Fibroblast of the aortic adventitia (primary cell): ENCODE measurements at regions not wholly inside any gene's neighbourhood (a gene's known extent, or its start where the extent isn't known, plus 50 kb on each side); places are given as distances from the start of the nearest gene placed in this dataset.

Source experiments
- DNase-seq: peaks from one replicate; pipeline ENCODE4 v3.0.0-alpha.2; 2010; ENCODE audit warnings: low read depth
- H3K4me3 ChIP-seq: 2 replicates; pipeline ENCODE4 v1.5.1; 2011; ENCODE audit warnings: low read depth, mild to moderate bottlenecking, control low read depth, low read length, moderate library complexity
- TF ChIP-seq, protein P1 (sequence below): IDR thresholded peaks from 2 replicates; pipeline ENCODE4 v1.5.1; 2011; ENCODE audit warnings: mild to moderate bottlenecking, low read length, control low read depth, inconsistent platforms; ENCODE audit not compliant: insufficient read depth

DNA sequence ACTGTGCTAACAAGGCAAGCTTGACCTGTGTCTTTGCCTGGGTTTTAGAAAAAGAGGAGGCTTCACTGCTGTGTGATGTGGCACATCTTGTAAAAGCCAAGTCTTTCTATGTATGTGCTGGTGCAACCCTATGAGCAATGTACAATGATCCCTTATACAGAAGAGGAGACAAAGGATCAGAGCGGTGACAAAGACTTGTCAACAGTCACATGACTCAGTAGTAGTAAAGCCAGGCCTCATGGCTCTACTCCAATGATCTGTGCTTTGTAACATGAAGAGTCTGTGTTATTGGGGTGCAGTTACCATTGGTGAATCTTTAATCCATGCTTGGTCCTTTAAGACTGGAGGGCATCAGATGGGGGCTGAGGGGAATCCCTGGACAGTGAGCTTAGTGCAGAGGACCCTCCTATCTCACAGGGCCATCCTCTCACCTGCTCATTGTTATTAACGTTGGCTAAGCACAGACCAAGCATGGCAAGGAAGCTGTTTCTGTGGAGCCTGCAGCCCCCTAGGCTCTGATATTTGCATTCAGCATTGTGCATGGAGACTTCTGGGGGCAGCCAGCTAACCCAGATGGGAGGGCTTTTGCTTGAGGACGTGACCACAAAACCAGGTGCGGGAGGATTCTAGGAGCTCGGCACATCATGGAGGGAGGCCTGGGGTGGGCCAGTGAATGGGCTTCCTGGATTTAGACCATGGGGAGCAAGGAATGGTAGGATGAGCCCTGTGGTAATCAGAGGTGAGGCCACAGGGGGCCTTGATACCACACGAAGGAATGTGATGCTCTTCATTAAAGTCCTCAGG is 308.8 kb upstream of the ZNF32 start:
- TF ChIP-seq, protein P1, sequence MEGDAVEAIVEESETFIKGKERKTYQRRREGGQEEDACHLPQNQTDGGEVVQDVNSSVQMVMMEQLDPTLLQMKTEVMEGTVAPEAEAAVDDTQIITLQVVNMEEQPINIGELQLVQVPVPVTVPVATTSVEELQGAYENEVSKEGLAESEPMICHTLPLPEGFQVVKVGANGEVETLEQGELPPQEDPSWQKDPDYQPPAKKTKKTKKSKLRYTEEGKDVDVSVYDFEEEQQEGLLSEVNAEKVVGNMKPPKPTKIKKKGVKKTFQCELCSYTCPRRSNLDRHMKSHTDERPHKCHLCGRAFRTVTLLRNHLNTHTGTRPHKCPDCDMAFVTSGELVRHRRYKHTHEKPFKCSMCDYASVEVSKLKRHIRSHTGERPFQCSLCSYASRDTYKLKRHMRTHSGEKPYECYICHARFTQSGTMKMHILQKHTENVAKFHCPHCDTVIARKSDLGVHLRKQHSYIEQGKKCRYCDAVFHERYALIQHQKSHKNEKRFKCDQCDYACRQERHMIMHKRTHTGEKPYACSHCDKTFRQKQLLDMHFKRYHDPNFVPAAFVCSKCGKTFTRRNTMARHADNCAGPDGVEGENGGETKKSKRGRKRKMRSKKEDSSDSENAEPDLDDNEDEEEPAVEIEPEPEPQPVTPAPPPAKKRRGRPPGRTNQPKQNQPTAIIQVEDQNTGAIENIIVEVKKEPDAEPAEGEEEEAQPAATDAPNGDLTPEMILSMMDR = no peak
- H3K4me3 ChIP-seq = no peak overlapping the region
- DNase-seq = no peak

DNA sequence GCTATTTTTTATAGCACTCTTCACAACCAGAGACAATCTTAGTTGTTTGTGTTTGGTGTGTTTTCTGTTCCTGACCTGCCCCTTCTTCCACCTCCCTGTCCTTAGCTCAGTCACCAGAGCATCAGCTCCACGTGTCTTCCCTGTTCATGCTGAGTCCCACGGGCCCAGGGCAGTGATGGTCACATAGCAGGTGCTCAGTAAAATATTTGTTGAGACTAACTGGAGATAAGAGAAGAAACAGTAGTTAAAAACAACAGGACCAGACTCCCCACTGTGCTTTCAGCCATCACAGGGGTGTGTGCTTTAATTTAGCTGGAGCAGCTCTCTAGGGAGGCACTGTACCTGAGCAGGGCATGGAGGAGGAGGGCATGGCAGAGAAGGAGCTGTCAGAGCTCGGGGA is 307.3 kb upstream of the ZNF32 start:
- TF ChIP-seq, protein P1 = no peak
- H3K4me3 ChIP-seq = no peak overlapping the region
- no peak for DNase-seq

DNA sequence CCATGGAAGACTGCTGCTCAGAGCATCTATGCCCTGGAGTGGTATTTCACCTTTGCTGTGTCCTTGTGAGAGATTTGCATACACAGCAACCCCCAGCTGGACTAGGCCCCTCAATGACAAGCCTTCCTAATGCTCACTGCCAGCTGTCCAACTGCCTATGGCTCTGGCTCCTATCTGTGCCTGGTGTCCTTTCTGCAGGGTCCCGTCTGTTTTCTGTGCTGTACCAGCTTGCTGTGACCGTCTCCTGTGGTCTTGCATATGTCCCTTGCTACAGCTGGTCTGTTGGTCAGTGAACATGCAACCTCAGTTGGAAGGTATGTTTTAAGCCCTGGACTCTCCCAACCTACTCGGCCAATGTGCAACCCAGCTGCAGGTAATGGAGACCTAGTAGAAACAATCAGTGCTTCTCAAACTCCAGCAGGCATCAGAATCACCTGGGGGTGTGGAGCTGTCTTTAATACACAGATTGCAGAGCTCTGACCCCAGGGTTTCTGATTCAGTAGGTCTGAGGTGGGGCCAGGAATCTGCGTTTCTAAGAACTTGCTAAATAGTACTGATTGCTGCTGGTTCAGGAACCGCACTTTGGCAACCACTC is 306.4 kb upstream of the ZNF32 start:
- H3K4me3 ChIP-seq = no peak overlapping the region
- TF ChIP-seq, protein P1 = no peak
- DNase-seq = no peak

DNA sequence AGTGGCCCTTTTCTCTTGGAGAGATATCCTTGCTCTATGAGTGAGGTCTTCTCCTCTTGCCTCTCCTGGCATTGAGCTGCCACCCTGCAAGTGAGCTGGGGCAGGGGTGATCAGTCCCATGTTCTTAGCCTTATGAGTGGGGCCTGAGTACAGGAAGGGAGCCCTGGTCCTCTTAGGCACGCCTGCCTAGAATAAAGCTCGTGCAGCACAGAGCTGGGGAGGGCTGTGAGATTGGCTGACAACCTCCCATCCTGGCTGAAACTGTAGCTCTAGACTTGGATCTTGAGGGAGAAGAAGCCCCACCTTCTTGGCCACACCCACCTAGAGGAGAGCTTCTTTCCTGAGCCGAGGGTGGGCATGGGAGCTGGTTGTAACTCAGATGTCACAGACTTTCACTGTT is 305.0 kb upstream of the ZNF32 start:
- no peak for DNase-seq
- no peak overlapping the region for H3K4me3 ChIP-seq
- TF ChIP-seq, protein P1 = no peak

DNA sequence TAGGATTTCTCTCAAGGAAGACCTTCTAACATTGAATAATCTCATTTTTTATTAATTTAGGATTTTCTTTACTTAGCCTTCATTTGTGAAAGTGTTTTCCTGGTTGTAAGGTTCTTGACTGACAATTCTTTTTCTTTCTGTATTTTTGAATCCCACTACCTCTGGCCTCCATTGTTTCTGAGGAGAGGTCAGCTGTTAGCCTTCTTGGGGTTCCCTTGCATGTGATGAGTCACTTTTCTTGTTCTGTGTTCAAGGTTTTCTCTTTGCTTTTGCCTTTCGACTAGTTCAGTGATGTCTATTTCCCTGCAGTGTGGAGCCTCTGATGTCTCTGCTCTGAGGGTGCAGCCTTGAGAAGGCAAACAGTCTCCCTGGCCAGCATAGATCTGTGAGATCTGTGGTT is 304.1 kb upstream of the ZNF32 start:
- TF ChIP-seq, protein P1 = no peak
- DNase-seq = no peak
- no peak overlapping the region for H3K4me3 ChIP-seq

DNA sequence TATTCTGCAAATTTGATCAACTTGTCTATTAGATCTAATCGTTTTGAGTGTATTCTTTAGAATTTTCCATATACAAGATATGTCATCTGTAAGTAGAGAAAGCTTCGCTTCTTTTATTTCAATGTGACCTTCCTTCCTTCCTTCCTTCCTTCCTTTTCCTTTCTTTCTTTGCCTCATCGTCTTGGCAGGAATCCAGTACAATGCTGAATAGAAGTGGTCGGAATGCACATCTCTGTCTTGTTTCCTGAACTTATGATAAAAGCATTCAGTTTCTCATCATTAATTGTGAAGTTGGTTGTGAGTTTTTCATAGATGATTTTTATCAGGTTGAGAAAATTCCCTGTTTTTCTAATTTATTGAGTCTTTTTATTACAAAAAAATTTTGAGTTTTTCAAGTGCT is 300.7 kb upstream of the ZNF32 start:
- TF ChIP-seq, protein P1 = no peak
- H3K4me3 ChIP-seq = no peak overlapping the region
- no peak for DNase-seq
